GM06990 (cell line): ENCODE measurements at regions not wholly inside any gene's neighbourhood (a gene's known extent, or its start where the extent isn't known, plus 50 kb on each side); places are given as distances from the start of the nearest gene placed in this dataset.
A peak's percentile ranks its signal among the peaks of the same experiment; 100 is the strongest.

Source experiments
- DNase-seq: peaks from one replicate; pipeline ENCODE4 v3.0.0-alpha.2; 2011; ENCODE audit not compliant: insufficient read length; ENCODE audit errors: extremely low read depth
- H3K27me3 ChIP-seq: replicated peaks from 2 replicates; pipeline ENCODE4 v1.6.0; 2011; ENCODE audit warnings: low read length; ENCODE audit not compliant: control insufficient read depth, insufficient read depth
- H3K36me3 ChIP-seq: 2 replicates; pipeline ENCODE4 v1.5.1; 2011; ENCODE audit warnings: low read length; ENCODE audit not compliant: control insufficient read depth, insufficient read depth
- H3K4me3 ChIP-seq: replicated peaks from 2 replicates; pipeline ENCODE4 v1.5.1; 2011; ENCODE audit warnings: low read depth, mild to moderate bottlenecking, control low read depth, low read length
- TF ChIP-seq, protein P1 (sequence below): IDR thresholded peaks from 2 replicates; pipeline ENCODE4 v1.5.1; 2011; ENCODE audit warnings: low read length, control low read depth, mild to moderate bottlenecking, inconsistent platforms; ENCODE audit not compliant: insufficient read depth, poor library complexity, severe bottlenecking

DNA sequence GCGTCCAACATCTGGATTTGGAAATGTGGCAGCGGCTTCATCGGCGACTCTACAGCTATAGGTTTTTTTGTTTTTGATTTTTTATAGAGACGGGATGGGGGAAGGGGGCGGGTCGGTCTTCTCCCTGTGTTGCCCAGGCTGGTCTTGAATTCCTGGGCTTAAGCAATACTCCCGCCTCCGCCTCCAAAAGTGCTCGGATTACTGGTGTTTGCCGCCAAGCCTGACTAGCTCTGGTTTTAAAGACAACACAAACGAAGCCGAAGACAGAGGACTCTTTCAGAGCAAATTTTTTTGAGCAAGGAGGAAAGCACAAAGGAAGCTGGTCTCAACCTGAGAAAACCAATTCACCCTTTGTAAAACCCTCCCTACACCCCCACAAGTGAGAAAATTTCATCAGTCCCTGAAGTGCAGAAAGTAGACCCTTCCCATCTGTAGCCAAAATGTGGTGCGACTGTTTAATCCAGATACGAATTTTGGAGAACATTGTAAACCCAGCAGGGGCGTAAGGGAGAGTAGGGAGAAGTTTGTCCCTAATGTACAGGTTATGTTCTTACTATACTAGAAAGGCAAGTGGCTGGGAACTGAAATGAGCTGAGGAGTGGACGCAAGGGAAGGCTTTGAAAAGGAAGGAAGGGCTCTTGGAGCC lies 185.9 kb downstream of the TRIM27 start:
- DNase-seq: no peak
- H3K27me3 ChIP-seq: no peaks in the 10 kb centered on the region
- TF ChIP-seq, protein P1, sequence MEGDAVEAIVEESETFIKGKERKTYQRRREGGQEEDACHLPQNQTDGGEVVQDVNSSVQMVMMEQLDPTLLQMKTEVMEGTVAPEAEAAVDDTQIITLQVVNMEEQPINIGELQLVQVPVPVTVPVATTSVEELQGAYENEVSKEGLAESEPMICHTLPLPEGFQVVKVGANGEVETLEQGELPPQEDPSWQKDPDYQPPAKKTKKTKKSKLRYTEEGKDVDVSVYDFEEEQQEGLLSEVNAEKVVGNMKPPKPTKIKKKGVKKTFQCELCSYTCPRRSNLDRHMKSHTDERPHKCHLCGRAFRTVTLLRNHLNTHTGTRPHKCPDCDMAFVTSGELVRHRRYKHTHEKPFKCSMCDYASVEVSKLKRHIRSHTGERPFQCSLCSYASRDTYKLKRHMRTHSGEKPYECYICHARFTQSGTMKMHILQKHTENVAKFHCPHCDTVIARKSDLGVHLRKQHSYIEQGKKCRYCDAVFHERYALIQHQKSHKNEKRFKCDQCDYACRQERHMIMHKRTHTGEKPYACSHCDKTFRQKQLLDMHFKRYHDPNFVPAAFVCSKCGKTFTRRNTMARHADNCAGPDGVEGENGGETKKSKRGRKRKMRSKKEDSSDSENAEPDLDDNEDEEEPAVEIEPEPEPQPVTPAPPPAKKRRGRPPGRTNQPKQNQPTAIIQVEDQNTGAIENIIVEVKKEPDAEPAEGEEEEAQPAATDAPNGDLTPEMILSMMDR: no peak
- no peaks in the 10 kb centered on the region for H3K36me3 ChIP-seq
- no peak overlapping the region for H3K4me3 ChIP-seq

DNA sequence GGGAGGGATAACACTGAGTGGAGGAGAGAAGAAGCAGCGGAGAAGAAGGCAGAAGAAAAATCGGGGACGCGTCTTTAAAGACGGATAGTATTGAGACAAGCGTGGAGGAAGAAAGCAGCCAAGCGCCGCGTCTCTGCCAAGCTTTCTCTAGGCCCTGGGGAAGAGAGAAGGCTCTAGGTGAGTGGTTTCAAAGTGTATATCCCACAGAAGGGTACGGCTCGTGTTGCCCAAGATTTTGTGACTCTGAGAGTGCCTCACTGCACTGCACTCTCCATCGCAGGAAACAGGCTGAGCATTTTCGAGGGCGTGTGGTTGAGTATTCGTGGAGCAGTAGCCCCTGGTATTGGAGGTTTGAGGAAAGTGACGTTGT lies 185.4 kb downstream of the TRIM27 start:
- TF ChIP-seq, protein P1: no peak
- DNase-seq: no peak
- no peak overlapping the region for H3K4me3 ChIP-seq
- no peaks in the 10 kb centered on the region for H3K36me3 ChIP-seq
- no peaks in the 10 kb centered on the region for H3K27me3 ChIP-seq

DNA sequence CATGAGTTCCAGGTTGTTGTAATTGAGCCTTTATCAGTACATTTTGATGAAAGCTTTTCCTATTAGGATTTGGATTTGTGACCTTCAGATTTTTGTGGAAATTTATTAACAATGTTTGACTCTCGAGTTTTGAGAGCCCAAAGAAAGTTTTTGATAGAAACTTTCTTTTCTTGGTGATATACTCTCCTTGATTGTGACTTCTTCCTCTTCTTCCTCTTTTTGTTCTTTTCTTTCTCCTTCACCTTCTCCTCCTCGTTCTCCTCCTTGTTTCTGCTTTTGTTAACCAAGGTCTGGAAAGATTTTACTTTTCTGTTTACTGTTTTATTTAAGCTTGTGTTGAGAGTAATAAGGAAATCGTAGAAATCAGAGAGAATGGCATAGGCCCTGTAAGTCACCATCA lies 182.4 kb downstream of the TRIM27 start:
- no peaks in the 10 kb centered on the region for H3K27me3 ChIP-seq
- no peak overlapping the region for H3K4me3 ChIP-seq
- no peak for DNase-seq
- no peaks in the 10 kb centered on the region for H3K36me3 ChIP-seq
- TF ChIP-seq, protein P1: no peak

DNA sequence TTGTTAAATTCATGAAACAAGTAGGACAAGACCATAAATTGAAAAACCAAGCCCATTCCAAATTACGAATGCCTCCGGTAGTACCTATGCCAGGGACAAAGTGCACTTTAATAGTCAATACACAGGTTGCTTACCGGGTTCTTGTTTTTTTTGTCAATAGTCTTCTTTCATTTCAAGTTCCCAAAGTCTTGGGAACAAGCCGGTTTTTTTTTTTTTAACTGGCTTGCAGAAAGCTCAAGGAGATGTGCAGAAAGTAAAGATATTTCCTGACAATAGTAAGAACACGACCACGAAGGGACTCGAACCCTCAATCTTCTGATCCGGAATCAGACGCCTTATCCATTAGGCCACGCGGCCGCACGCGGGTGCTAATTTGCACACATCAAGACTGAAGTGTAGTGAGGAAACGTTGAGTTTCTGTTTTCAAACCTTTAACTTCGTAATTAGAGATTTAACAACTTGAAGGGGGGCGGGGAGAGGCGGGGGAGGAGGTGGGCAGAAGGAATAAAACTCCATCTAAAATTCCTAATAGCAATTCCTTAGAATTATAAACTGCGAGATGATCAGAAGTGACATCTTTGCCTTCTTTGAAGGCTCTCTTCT lies 181.0 kb downstream of the TRIM27 start:
- no peak overlapping the region for H3K4me3 ChIP-seq
- H3K36me3 ChIP-seq: no peaks in the 10 kb centered on the region
- peak; percentile 58 for DNase-seq
- H3K27me3 ChIP-seq: no peaks in the 10 kb centered on the region
- TF ChIP-seq, protein P1: no peak

DNA sequence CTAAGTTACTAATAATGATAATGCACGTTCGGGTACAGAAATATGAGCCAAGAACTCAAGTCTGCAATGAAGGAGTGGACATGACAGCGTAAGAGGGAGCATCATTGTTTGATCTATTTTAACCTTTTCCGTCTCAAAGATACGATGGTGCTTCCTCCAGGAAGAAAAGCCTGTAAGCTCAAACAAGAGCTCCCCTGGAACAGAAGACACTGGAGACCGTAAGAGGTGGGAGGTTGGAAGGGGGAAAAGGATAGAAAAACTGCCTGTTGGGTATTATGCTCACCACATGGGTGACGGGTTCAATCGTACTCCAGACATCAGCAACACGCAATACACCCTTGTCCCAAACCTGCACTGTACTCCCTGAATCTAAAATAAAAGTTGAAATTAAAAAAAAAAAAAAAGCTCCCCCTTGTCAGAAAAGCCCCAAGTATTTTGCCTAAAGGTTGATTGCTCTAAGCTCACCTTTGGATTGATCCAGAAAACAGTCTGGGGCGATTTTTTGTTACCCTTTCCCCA lies 180.5 kb downstream of the TRIM27 start:
- TF ChIP-seq, protein P1: no peak
- no peak for DNase-seq
- H3K27me3 ChIP-seq: no peaks in the 10 kb centered on the region
- H3K36me3 ChIP-seq: no peaks in the 10 kb centered on the region
- no peak overlapping the region for H3K4me3 ChIP-seq
